OCI-LY1 (cell line): ENCODE measurements at regions not wholly inside any gene's neighbourhood (a gene's known extent, or its start where the extent isn't known, plus 50 kb on each side); places are given as distances from the start of the nearest gene placed in this dataset.

Experiments used
- H2AFZ ChIP-seq: fragments of 200-600 bp; sonication (generic), shearing (Covaris generic); 2 replicates; pipeline ENCODE4 v1.6.0; 2014; ENCODE audit warnings: antibody characterized with exemption, mild to moderate bottlenecking, low read length
- H3F3A ChIP-seq: fragments of 200-600 bp; sonication (generic), shearing (Covaris generic); 2 replicates; pipeline ENCODE4 v1.6.0; 2014; ENCODE audit warnings: mild to moderate bottlenecking, antibody characterized with exemption, low read length, moderate library complexity; ENCODE audit not compliant: insufficient read depth
- H3K27ac ChIP-seq: fragments of 200-600 bp; sonication (generic); 2 replicates; pipeline ENCODE4 v1.5.1; 2014; ENCODE audit warnings: low read length, mixed run types, mild to moderate bottlenecking, low read depth; ENCODE audit not compliant: poor library complexity, severe bottlenecking
- H3K27me3 ChIP-seq: fragments of 200-600 bp; sonication (generic); 2 replicates; pipeline ENCODE4 v1.6.0; 2014; ENCODE audit warnings: antibody characterized with exemption, mild to moderate bottlenecking, low read length, moderate library complexity; ENCODE audit not compliant: insufficient read depth
- H3K36me3 ChIP-seq: fragments of 200-600 bp; sonication (generic); 2 replicates; pipeline ENCODE4 v1.6.1; 2014; ENCODE audit warnings: mild to moderate bottlenecking, antibody characterized with exemption, low read length, moderate library complexity, mixed read lengths; ENCODE audit not compliant: insufficient read depth
- H3K4me1 ChIP-seq: fragments of 200-600 bp; sonication (generic); 2 replicates; pipeline ENCODE4 v1.5.1; 2014; ENCODE audit warnings: mild to moderate bottlenecking, low read length, moderate library complexity; ENCODE audit not compliant: insufficient read depth, severe bottlenecking
- H3K4me2 ChIP-seq: fragments of 200-600 bp; sonication (generic), shearing (Covaris generic); 2 replicates; pipeline ENCODE4 v1.6.1; 2014; ENCODE audit warnings: low read length
- H3K4me3 ChIP-seq: fragments of 200-600 bp; sonication (generic); 2 replicates; pipeline ENCODE4 v1.5.1; 2014; ENCODE audit warnings: low read length, low read depth, mild to moderate bottlenecking, mixed read lengths; ENCODE audit not compliant: poor library complexity, severe bottlenecking
- H3K79me2 ChIP-seq: fragments of 200-600 bp; shearing (Covaris generic); 2 replicates; pipeline ENCODE4 v1.6.1; 2016; ENCODE audit warnings: mixed run types, low read length, mixed read lengths; ENCODE audit not compliant: insufficient read depth
- H3K9ac ChIP-seq: fragments of 200-600 bp; sonication (generic), shearing (Covaris generic); 2 replicates; pipeline ENCODE4 v1.6.1; 2014; ENCODE audit warnings: mild to moderate bottlenecking, low read length, mixed read lengths
- H3K9me2 ChIP-seq: fragments of 200-600 bp; sonication (generic), shearing (Covaris generic); 2 replicates; pipeline ENCODE4 v1.6.1; 2014; ENCODE audit warnings: low read depth, mild to moderate bottlenecking, low read length, mixed read lengths
- H3K9me3 ChIP-seq: fragments of 200-600 bp; shearing (Covaris generic); 2 replicates; pipeline ENCODE4 v1.6.1; 2014; ENCODE audit warnings: low read length, mixed read lengths
- H4K20me1 ChIP-seq: fragments of 200-600 bp; sonication (generic), shearing (Covaris generic); 2 replicates; pipeline ENCODE4 v1.6.0; 2016; ENCODE audit warnings: mild to moderate bottlenecking, low read length; ENCODE audit not compliant: insufficient read depth
- CTCF ChIP-seq: fragments of 200-600 bp; sonication (generic), shearing (Covaris generic); IDR thresholded peaks from 2 replicates; pipeline ENCODE4 v1.5.1; 2017; ENCODE audit warnings: mild to moderate bottlenecking, antibody characterized with exemption, low read length, moderate library complexity, mixed read lengths
- EZH2 ChIP-seq: fragments of 200-600 bp; sonication (generic), shearing (Covaris generic); IDR thresholded peaks from 2 replicates; pipeline ENCODE4 v1.8.0; 2017; ENCODE audit warnings: borderline replicate concordance, mixed run types, mild to moderate bottlenecking, antibody characterized with exemption, low read length, moderate library complexity, mixed read lengths

- H3K9ac ChIP-seq = no peak overlapping the region
- H3K36me3 ChIP-seq = no peaks in the 10 kb centered on the region
- H3K4me3 ChIP-seq = no peak overlapping the region
- H3K9me2 ChIP-seq = no peaks in the 10 kb centered on the region
- no peak overlapping the region for H3K4me2 ChIP-seq
- no peaks in the 10 kb centered on the region for H3K9me3 ChIP-seq
- no peaks in the 10 kb centered on the region for H3K27me3 ChIP-seq
- no peak overlapping the region for H3K27ac ChIP-seq
- TF ChIP-seq EZH2 = no peak
- TF ChIP-seq CTCF = no peak
- H2AFZ ChIP-seq = no peak overlapping the region
- H3K79me2 ChIP-seq = no peaks in the 10 kb centered on the region
- H4K20me1 ChIP-seq = no peaks in the 10 kb centered on the region
- no peaks in the 10 kb centered on the region for H3F3A ChIP-seq
- no peaks in the 10 kb centered on the region for H3K4me1 ChIP-seq
These were observed 441.5 kb downstream of the MTX2 start for GRCh38 chr2:176710657-176711186.

- H3K27ac ChIP-seq = no peak overlapping the region
- H3K79me2 ChIP-seq = no peaks in the 10 kb centered on the region
- H3K9me2 ChIP-seq = no peaks in the 10 kb centered on the region
- H3K4me3 ChIP-seq = no peak overlapping the region
- TF ChIP-seq EZH2 = no peak
- no peak for TF ChIP-seq CTCF
- H3K9me3 ChIP-seq = no peaks in the 10 kb centered on the region
- no peak overlapping the region for H3K9ac ChIP-seq
- no peak overlapping the region for H2AFZ ChIP-seq
- no peaks in the 10 kb centered on the region for H4K20me1 ChIP-seq
- no peaks in the 10 kb centered on the region for H3K36me3 ChIP-seq
- H3K27me3 ChIP-seq = no peaks in the 10 kb centered on the region
- H3K4me2 ChIP-seq = no peak overlapping the region
- no peaks in the 10 kb centered on the region for H3K4me1 ChIP-seq
- H3F3A ChIP-seq = no peaks in the 10 kb centered on the region
These were observed 456.8 kb downstream of the MTX2 start for GRCh38 chr2:176725873-176726645.

GRCh38 chr2:176727696-176728095 is 458.5 kb downstream of the MTX2 start:
- Histone ChIP-seq H3K79me2 (no peaks in the 10 kb centered on the region), H2AFZ (no peak overlapping the region), H3K36me3 (no peaks in the 10 kb centered on the region), H3K9me3 (no peaks in the 10 kb centered on the region), H3K27ac (no peak overlapping the region), H3K9me2 (no peaks in the 10 kb centered on the region), H3K9ac (no peak overlapping the region), H3K4me1 (no peaks in the 10 kb centered on the region), H4K20me1 (no peaks in the 10 kb centered on the region), H3K4me3 (no peak overlapping the region), H3F3A (no peaks in the 10 kb centered on the region), H3K4me2 (no peak overlapping the region), H3K27me3 (no peaks in the 10 kb centered on the region)
- TF ChIP-seq EZH2 = no peak
- no peak for TF ChIP-seq CTCF
